B cell (primary cell): ENCODE measurements at regions not wholly inside any gene's neighbourhood (a gene's known extent, or its start where the extent isn't known, plus 50 kb on each side); places are given as distances from the start of the nearest gene placed in this dataset.

ENCODE experiments used
- ATAC-seq: fragments of 200-7000 bp; cut with Tn5 transposase; one replicate; pipeline ENCODE4 v1.10.0; 2021; ENCODE audit warnings: low read depth, mild to moderate bottlenecking, moderate number of reproducible peaks, moderate library complexity
- CTCF ChIA-PET: fragments of 350-600 bp; sonication (Branson Sonifier 250); formaldehyde crosslinking; loops from one replicate; lab custom pipeline; 2021; ENCODE audit warnings: antibody characterized with exemption, inconsistent platforms; lab: Charles Lee
- POLR2A ChIA-PET: fragments of 350-600 bp; sonication (Branson Sonifier 250); formaldehyde crosslinking; loops from one replicate; lab custom pipeline; 2021; ENCODE audit warnings: antibody characterized with exemption; lab: Charles Lee
- DNase-seq: peaks from one replicate; pipeline ENCODE4 v3.0.0; 2013
- H2AFZ ChIP-seq: 2 replicates; pipeline ENCODE4 v1.6.1; 2012; ENCODE audit warnings: mild to moderate bottlenecking, low read depth, low read length; ENCODE audit not compliant: insufficient read depth, poor library complexity, severe bottlenecking
- H3K27ac ChIP-seq, 2 donors: 1 replicate in 1 of 2; 2 replicates in 1 of 2; pipeline ENCODE4 v1.5.1; 2012 to 2013; ENCODE audit warnings: low read length in 2 of 2, mild to moderate bottlenecking in 2 of 2, moderate library complexity in 1 of 2
- H3K27me3 ChIP-seq, 4 experiments: fragments of 200-600 bp in 1 of 4; sonication (generic) in 1 of 4; replicated peaks in 1 of 4; 1 replicate in 2 of 4; 2 replicates in 2 of 4; pipeline versions ENCODE4 v1.6.1 to v1.7.0; 2013 to 2016; ENCODE audit warnings: low read length in 3 of 4, mild to moderate bottlenecking in 2 of 4, mixed read lengths in 1 of 4, moderate library complexity in 1 of 4; ENCODE audit not compliant: insufficient read depth in 4 of 4, control insufficient read depth in 3 of 4; ENCODE audit errors: control extremely low read depth in 1 of 4
- H3K36me3 ChIP-seq, 2 experiments: replicated peaks in 1 of 2; 1 replicate in 1 of 2; 2 replicates in 1 of 2; pipeline versions ENCODE4 v1.6.1 to v1.7.1; 2013; ENCODE audit warnings: low read length in 1 of 2; ENCODE audit not compliant: insufficient read depth in 2 of 2, control insufficient read depth in 1 of 2; ENCODE audit errors: control extremely low read depth in 1 of 2, extremely low read depth in 1 of 2
- H3K4me1 ChIP-seq, 2 donors: fragments of 200-600 bp in 1 of 2; sonication (generic) in 1 of 2; 1 replicate in 1 of 2; 2 replicates in 1 of 2; pipeline versions ENCODE4 v1.5.1 to v1.6.1; 2013 to 2017; ENCODE audit warnings: low read length in 2 of 2; ENCODE audit not compliant: control insufficient read depth in 2 of 2, insufficient read depth in 2 of 2
- H3K4me2 ChIP-seq: replicated peaks from 2 replicates; pipeline ENCODE3; 2012; ENCODE audit warnings: mild to moderate bottlenecking, low read depth, low read length; ENCODE audit not compliant: poor library complexity, severe bottlenecking
- H3K4me3 ChIP-seq, 5 experiments: fragments of 200-600 bp in 1 of 5; sonication (generic) in 1 of 5; 1 replicate in 3 of 5; 2 replicates in 2 of 5; pipeline versions ENCODE4 v1.5.1 to v1.7.0; 2011 to 2016; ENCODE audit warnings: low read length in 4 of 5, mild to moderate bottlenecking in 4 of 5, low read depth in 2 of 5, control low read depth in 1 of 5, moderate library complexity in 1 of 5; ENCODE audit not compliant: insufficient read depth in 1 of 5; ENCODE audit errors: control extremely low read depth in 1 of 5, extremely low read depth in 1 of 5
- H3K79me2 ChIP-seq: fragments of 200-600 bp; sonication (generic); one replicate; pipeline ENCODE4 v1.6.0; 2016; ENCODE audit warnings: low read length; ENCODE audit not compliant: control insufficient read depth, insufficient read depth
- H3K9ac ChIP-seq: fragments of 200-600 bp; sonication (generic); 2 replicates; pipeline ENCODE4 v1.6.1; 2017; ENCODE audit warnings: mild to moderate bottlenecking, low read length, moderate library complexity
- H3K9me3 ChIP-seq, 3 donors: one replicate each; pipeline versions ENCODE4 v1.6.1 to v1.7.1; 2013; ENCODE audit warnings: low read length in 2 of 3; ENCODE audit not compliant: control insufficient read depth in 2 of 3, insufficient read depth in 1 of 3; ENCODE audit errors: control extremely low read depth in 1 of 3
- H4K20me1 ChIP-seq: 2 replicates; pipeline ENCODE4 v1.6.0; 2012; ENCODE audit warnings: mild to moderate bottlenecking, low read length; ENCODE audit not compliant: insufficient read depth, control insufficient read depth, poor library complexity, severe bottlenecking
- H3K27ac Mint-ChIP-seq: one replicate; pipeline ENCODE4 v1.8.0; 2021; ENCODE audit warnings: mixed read lengths
- H3K27me3 Mint-ChIP-seq: one replicate; pipeline ENCODE4 v1.8.0; 2021; ENCODE audit warnings: mixed read lengths
- H3K4me1 Mint-ChIP-seq: one replicate; pipeline ENCODE4 v1.8.0; 2021; ENCODE audit warnings: mixed read lengths
- H3K4me3 Mint-ChIP-seq: one replicate; pipeline ENCODE4 v1.8.0; 2021; ENCODE audit warnings: mixed read lengths
- H3K9me3 Mint-ChIP-seq: one replicate; pipeline ENCODE4 v1.8.0; 2022; ENCODE audit warnings: mixed read lengths; ENCODE audit not compliant: insufficient read depth
- EZH2 ChIP-seq: IDR thresholded peaks from 2 replicates; pipeline ENCODE4 v1.6.1; 2012; ENCODE audit warnings: borderline replicate concordance, low read depth, mild to moderate bottlenecking, moderate library complexity, low read length; ENCODE audit not compliant: insufficient read depth, poor library complexity, severe bottlenecking
- WGBS: methylation state at CpG from one replicate; pipeline ENCODE4 v1.1.5; 2013; ENCODE audit warnings: missing lambda C conversion rate; ENCODE audit not compliant: insufficient coverage; 5-methylcytosine and 5-hydroxymethylcytosine counted together
- intact Hi-C: fragments of 100-400 bp; cut with micrococcal nuclease; formaldehyde crosslinking; loops from one replicate; pipeline ENCODE4 v1.10.0; 2022
- TF ChIP-seq, protein P1 (sequence below): fragments of 200-600 bp; IDR thresholded peaks from one replicate; pipeline ENCODE4 v1.8.0; 2022; ENCODE audit warnings: antibody characterized with exemption, mild to moderate bottlenecking

DNA sequence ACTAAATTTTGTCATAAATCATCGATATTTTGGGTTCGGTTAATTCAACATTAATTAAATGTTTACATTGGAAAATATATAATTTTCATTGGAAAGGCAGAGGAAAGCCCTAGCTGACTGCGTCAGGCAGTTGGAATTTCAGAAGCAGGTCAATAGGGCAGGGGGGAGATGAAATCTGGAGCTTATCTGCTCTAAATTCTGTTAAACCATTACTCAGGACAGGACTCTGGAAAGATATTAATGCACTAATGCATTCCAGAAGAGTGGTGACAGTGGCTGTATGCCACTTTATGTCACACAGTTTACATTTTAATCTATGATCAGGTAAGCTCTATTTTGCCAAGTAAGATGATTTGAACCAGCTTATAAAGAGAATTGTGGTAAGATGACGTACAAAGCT is 153.0 kb upstream of the B3GALT2 start:
- CTCF ChIA-PET, result no interaction called here
- Histone ChIP-seq H3K4me1 (no peaks in the 10 kb centered on the region), H3K79me2 (no peaks in the 10 kb centered on the region), H4K20me1 (no peaks in the 10 kb centered on the region), H2AFZ (no peak overlapping the region), H3K9ac (no peak overlapping the region), H3K9me3 (no peaks in the 10 kb centered on the region), H3K36me3 (no peaks in the 10 kb centered on the region), H3K4me2 (no peak overlapping the region), H3K4me3 (no peak overlapping the region), H3K27ac (no peak overlapping the region), H3K27me3 (no peaks in the 10 kb centered on the region)
- POLR2A ChIA-PET, result no interaction called here
- TF ChIP-seq, protein P1, sequence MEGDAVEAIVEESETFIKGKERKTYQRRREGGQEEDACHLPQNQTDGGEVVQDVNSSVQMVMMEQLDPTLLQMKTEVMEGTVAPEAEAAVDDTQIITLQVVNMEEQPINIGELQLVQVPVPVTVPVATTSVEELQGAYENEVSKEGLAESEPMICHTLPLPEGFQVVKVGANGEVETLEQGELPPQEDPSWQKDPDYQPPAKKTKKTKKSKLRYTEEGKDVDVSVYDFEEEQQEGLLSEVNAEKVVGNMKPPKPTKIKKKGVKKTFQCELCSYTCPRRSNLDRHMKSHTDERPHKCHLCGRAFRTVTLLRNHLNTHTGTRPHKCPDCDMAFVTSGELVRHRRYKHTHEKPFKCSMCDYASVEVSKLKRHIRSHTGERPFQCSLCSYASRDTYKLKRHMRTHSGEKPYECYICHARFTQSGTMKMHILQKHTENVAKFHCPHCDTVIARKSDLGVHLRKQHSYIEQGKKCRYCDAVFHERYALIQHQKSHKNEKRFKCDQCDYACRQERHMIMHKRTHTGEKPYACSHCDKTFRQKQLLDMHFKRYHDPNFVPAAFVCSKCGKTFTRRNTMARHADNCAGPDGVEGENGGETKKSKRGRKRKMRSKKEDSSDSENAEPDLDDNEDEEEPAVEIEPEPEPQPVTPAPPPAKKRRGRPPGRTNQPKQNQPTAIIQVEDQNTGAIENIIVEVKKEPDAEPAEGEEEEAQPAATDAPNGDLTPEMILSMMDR, result no peak
- no peak for TF ChIP-seq EZH2
- Mint-ChIP-seq H3K4me1 (no peaks in the 10 kb centered on the region), H3K27ac (no peak overlapping the region), H3K4me3 (no peak overlapping the region), H3K9me3 (no peaks in the 10 kb centered on the region), H3K27me3 (peaks cover 12% of the 10 kb centered on the region)
- DNase-seq (no peak), ATAC-seq (no peak)
- intact Hi-C loops, result no loop called here
- 92% methylated on average over 2 of the region's 4 CpGs for WGBS

DNA sequence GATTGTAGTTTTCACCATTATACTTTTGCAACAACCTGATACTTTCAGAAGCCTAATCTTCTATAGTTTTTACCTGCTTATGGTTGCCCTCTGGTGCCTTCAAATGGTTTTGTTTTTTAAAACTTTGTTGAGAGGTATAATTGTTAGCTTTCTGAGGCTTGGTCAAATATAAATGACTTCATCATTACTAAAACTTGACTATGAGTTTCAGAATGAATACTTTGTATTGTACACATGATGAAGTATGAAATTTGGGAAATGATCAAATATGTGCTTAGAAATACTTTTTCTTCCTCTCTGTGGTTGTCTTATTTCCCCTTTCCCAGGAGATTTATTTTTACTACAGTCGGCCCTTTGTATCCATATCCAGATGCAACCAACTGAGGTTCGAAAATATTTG is 151.8 kb upstream of the B3GALT2 start:
- Mint-ChIP-seq H3K27ac (no peak overlapping the region), H3K9me3 (no peaks in the 10 kb centered on the region), H3K4me3 (no peak overlapping the region), H3K27me3 (peaks cover 12% of the 10 kb centered on the region), H3K4me1 (no peaks in the 10 kb centered on the region)
- Histone ChIP-seq H3K4me2 (no peak overlapping the region), H3K27ac (no peak overlapping the region), H3K9ac (no peak overlapping the region), H2AFZ (no peak overlapping the region), H3K4me3 (no peak overlapping the region), H3K27me3 (no peaks in the 10 kb centered on the region), H4K20me1 (no peaks in the 10 kb centered on the region), H3K9me3 (peaks cover 0 to 6% (median 6%) of the 10 kb centered on the region in 3 donors), H3K36me3 (no peaks in the 10 kb centered on the region), H3K4me1 (no peaks in the 10 kb centered on the region), H3K79me2 (no peaks in the 10 kb centered on the region)
- WGBS, result no CpG with 5 or more reads among the region's 2 CpGs
- CTCF ChIA-PET, result no interaction called here
- POLR2A ChIA-PET, result no interaction called here
- no peak for DNase-seq
- ATAC-seq, result no peak
- TF ChIP-seq, protein P1, result no peak
- TF ChIP-seq EZH2, result no peak
- intact Hi-C loops, result no loop called here
